22Rv1 (cell line): ENCODE measurements at regions not wholly inside any gene's neighbourhood (a gene's known extent, or its start where the extent isn't known, plus 50 kb on each side); places are given as distances from the start of the nearest gene placed in this dataset.
"Not testable (repeated sequence)": the region's sequence is repeated elsewhere in the genome, so short reads cannot be mapped to it uniquely, and the experiment has no call there.

ENCODE experiments used
- ZFX ChIP-seq: fragments of 450-650 bp; IDR thresholded peaks from 2 replicates; pipeline ENCODE4 v1.6.1; 2017; ENCODE audit warnings: antibody characterized with exemption, borderline replicate concordance
- TF ChIP-seq, protein P1 (sequence below): fragments of 450-650 bp; IDR thresholded peaks from 2 replicates; pipeline ENCODE4 v1.5.1; 2017; ENCODE audit warnings: mild to moderate bottlenecking

DNA sequence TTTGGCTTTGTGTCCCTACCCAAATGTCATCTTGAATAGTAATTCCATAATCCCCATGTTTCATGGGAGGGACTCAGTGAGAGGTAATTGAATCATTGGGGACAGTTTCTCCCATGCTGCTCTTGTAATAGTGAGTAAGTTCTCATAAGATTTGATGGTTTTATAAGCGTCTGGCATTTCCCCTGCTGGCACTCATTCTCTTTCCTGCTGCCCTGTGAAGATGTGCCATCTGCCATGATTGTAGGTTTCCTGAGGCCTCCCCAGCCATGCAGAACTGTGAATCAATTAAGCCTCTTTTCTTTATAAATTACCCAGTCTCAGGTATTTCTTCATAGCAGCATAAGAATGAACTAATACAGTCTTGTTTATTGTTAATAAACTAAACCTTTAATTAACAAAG is 402.6 kb downstream of the NYAP2 start:
- TF ChIP-seq, protein P1, sequence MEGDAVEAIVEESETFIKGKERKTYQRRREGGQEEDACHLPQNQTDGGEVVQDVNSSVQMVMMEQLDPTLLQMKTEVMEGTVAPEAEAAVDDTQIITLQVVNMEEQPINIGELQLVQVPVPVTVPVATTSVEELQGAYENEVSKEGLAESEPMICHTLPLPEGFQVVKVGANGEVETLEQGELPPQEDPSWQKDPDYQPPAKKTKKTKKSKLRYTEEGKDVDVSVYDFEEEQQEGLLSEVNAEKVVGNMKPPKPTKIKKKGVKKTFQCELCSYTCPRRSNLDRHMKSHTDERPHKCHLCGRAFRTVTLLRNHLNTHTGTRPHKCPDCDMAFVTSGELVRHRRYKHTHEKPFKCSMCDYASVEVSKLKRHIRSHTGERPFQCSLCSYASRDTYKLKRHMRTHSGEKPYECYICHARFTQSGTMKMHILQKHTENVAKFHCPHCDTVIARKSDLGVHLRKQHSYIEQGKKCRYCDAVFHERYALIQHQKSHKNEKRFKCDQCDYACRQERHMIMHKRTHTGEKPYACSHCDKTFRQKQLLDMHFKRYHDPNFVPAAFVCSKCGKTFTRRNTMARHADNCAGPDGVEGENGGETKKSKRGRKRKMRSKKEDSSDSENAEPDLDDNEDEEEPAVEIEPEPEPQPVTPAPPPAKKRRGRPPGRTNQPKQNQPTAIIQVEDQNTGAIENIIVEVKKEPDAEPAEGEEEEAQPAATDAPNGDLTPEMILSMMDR = not testable (repeated sequence)
- not testable (repeated sequence) for TF ChIP-seq ZFX
